Cardiac muscle cell (in vitro differentiated cells and primary cell): ENCODE measurements at regions not wholly inside any gene's neighbourhood (a gene's known extent, or its start where the extent isn't known, plus 50 kb on each side); places are given as distances from the start of the nearest gene placed in this dataset.

Experiments used
- DNase-seq, 2 donors: peaks; one replicate each; pipeline versions ENCODE4 v3.0.0 to v3.0.0-alpha.2; 2010 to 2017; ENCODE audit warnings: low read depth in 1 of 2, low spot score in 1 of 2
- H3K27ac ChIP-seq: fragments of 200-600 bp; sonication (generic); 2 replicates; pipeline ENCODE4 v1.5.1; 2016
- H3K27me3 ChIP-seq: fragments of 200-600 bp; sonication (generic); 2 replicates; pipeline ENCODE4 v1.6.0; 2016; ENCODE audit warnings: control low read depth
- H3K36me3 ChIP-seq: fragments of 200-600 bp; sonication (generic); 2 replicates; pipeline ENCODE4 v1.5.1; 2016; ENCODE audit warnings: control low read depth
- H3K4me1 ChIP-seq: fragments of 200-600 bp; sonication (generic); 2 replicates; pipeline ENCODE4 v1.8.1; 2017; ENCODE audit warnings: low read depth, mild to moderate bottlenecking, mixed run types
- H3K4me3 ChIP-seq: fragments of 200-600 bp; sonication (generic); 2 replicates; pipeline ENCODE4 v1.5.1; 2016; ENCODE audit warnings: mild to moderate bottlenecking
- H3K9me3 ChIP-seq: fragments of 200-600 bp; sonication (generic); 2 replicates; pipeline ENCODE4 v1.5.1; 2017; ENCODE audit warnings: low read depth, mild to moderate bottlenecking, control low read depth
- TF ChIP-seq, protein P1 (sequence below): IDR thresholded peaks from 2 replicates; pipeline ENCODE4 v1.5.1; 2012; ENCODE audit warnings: low read depth, mild to moderate bottlenecking, low read length

DNA sequence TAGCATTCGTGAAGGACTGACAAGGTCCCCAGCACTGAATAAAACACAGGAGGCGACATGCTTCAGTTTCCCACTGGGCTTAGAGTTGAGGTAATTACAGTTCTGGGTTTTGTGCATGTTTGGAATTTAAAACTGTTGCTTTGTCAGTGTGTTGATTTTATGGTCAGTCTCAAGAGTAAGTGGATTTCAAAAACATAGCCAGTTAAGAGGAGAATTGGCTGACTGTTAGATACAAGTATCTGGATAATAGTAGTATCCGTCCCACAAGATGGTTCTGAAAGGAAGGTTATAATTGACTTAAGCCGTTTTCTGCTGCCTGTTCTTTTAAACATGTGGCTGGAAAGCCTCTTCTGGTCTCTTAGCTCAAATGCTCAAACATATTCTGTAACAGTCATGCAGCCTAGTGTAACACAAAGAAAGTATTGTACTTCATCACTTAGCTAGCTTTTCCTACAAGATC is 170.9 kb downstream of the POLR1F start:
- H3K4me3 ChIP-seq = no peak overlapping the region
- no peaks in the 10 kb centered on the region for H3K36me3 ChIP-seq
- no peak overlapping the region for H3K27ac ChIP-seq
- H3K27me3 ChIP-seq = no peaks in the 10 kb centered on the region
- TF ChIP-seq, protein P1, sequence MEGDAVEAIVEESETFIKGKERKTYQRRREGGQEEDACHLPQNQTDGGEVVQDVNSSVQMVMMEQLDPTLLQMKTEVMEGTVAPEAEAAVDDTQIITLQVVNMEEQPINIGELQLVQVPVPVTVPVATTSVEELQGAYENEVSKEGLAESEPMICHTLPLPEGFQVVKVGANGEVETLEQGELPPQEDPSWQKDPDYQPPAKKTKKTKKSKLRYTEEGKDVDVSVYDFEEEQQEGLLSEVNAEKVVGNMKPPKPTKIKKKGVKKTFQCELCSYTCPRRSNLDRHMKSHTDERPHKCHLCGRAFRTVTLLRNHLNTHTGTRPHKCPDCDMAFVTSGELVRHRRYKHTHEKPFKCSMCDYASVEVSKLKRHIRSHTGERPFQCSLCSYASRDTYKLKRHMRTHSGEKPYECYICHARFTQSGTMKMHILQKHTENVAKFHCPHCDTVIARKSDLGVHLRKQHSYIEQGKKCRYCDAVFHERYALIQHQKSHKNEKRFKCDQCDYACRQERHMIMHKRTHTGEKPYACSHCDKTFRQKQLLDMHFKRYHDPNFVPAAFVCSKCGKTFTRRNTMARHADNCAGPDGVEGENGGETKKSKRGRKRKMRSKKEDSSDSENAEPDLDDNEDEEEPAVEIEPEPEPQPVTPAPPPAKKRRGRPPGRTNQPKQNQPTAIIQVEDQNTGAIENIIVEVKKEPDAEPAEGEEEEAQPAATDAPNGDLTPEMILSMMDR = no peak
- DNase-seq = peak in 1 of 2 donors; percentile 55
- no peaks in the 10 kb centered on the region for H3K9me3 ChIP-seq
- no peaks in the 10 kb centered on the region for H3K4me1 ChIP-seq

DNA sequence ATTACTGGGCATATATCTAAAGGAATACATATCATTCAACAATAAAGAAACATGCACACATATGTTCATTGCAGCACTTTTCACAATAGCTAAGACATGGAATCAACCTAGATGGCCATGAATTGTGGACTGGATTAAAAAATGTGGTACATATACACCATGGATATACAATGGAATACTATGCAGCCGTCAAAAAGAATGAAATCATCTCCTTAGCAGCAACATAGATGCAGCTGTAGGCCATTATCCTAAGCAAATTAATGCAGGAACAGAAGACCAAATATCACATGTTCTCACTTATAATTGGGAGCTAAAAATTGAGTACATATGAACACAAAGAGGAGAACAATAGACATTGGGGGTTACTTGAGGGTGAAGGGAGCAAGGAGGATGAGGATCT is 175.6 kb downstream of the POLR1F start:
- Histone ChIP-seq H3K4me3 (no peak overlapping the region), H3K27ac (no peak overlapping the region), H3K36me3 (no peaks in the 10 kb centered on the region), H3K4me1 (no peaks in the 10 kb centered on the region), H3K9me3 (no peaks in the 10 kb centered on the region), H3K27me3 (no peaks in the 10 kb centered on the region)
- DNase-seq = no peak
- TF ChIP-seq, protein P1 = no peak

DNA sequence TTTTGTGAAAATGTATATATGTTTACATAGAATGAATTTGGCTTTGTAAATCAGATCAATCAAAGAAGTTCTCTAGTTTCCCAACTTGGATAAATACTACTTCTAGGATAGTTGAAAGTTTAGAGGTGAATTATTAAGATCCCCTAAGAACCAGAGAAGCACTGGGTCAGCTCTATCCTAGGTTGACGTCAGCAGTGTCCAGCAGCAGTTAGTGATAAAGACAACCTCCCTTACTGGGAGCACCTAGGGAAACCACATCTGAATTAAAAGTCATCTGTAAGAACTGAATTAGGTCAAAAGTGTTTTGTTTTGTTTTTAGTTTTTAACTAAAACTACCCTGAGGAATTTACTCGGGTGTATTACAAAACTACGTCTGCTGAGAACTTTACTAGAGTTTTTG is 178.0 kb downstream of the POLR1F start:
- H3K27ac ChIP-seq = no peak overlapping the region
- H3K9me3 ChIP-seq = no peaks in the 10 kb centered on the region
- no peak overlapping the region for H3K4me3 ChIP-seq
- no peaks in the 10 kb centered on the region for H3K27me3 ChIP-seq
- H3K4me1 ChIP-seq = no peaks in the 10 kb centered on the region
- no peaks in the 10 kb centered on the region for H3K36me3 ChIP-seq
- TF ChIP-seq, protein P1 = no peak
- DNase-seq = no peak

DNA sequence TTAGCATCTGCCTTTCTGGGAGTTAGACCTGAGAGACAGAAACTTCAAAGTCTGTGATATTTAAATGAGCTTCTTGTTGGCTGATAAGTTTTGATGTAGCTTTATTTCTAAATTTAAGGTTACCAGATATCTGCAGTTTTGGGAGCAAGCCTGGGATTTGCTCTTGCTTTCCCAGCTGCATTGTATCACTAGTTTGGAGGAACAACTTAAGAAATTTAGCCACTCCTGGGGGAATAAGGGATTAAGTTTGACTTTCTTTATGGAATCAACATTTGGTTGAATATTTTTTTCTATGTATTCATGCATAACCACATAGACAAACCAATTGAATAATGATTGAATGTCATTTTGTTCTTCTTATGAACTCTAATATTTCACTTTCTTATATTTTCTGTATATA is 178.6 kb downstream of the POLR1F start:
- H3K27ac ChIP-seq = no peak overlapping the region
- no peaks in the 10 kb centered on the region for H3K4me1 ChIP-seq
- no peak overlapping the region for H3K4me3 ChIP-seq
- TF ChIP-seq, protein P1 = no peak
- no peaks in the 10 kb centered on the region for H3K27me3 ChIP-seq
- H3K9me3 ChIP-seq = no peaks in the 10 kb centered on the region
- no peaks in the 10 kb centered on the region for H3K36me3 ChIP-seq
- no peak for DNase-seq

DNA sequence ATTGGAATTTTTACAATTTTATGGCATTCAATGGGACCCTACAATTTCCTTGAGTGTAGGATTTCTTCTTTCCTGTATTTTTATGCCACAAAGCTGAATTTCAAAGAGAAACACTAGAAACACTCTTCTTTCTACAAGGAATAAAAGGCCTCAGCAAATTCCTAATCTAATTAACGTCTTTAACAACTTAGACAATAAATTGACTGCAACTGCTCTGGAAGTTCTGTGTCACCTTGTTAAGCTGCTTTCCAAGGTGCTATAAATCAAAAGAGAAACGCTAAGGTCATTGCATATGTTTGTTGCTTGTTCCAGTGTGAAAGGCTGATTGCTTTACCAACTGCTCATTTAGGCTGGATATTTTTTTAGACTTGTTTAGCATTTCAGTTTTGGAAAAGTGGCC is 182.2 kb downstream of the POLR1F start:
- Histone ChIP-seq H3K4me3 (no peak overlapping the region), H3K27me3 (no peaks in the 10 kb centered on the region), H3K4me1 (no peaks in the 10 kb centered on the region), H3K27ac (no peak overlapping the region), H3K9me3 (no peaks in the 10 kb centered on the region), H3K36me3 (no peaks in the 10 kb centered on the region)
- DNase-seq = no peak
- TF ChIP-seq, protein P1 = no peak

DNA sequence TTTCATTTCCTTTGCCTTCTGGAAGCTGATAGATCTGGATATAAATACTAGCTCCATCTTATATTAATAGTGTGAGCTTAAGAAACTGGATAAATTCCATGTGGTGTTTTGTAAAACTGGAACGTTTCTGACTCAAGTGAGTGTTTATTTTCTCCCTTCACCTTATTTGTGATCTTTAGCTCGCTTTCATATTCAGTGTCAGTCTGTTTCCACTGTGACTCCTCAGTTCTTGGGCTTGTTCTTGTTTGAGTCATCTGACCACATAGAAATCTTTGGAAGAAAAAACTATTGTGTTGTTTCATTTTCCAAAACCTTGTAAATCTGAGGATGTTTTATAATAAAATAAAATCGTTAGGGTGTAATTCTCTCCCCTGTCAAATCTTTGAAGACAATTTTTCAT is 186.4 kb downstream of the POLR1F start:
- no peak overlapping the region for H3K4me3 ChIP-seq
- H3K27ac ChIP-seq = no peak overlapping the region
- H3K4me1 ChIP-seq = no peaks in the 10 kb centered on the region
- H3K27me3 ChIP-seq = no peaks in the 10 kb centered on the region
- DNase-seq = peak in 1 of 2 donors; percentile 56
- H3K36me3 ChIP-seq = no peaks in the 10 kb centered on the region
- no peaks in the 10 kb centered on the region for H3K9me3 ChIP-seq
- TF ChIP-seq, protein P1 = no peak
